ENCODE measurements at regions not wholly inside any gene's neighbourhood (a gene's known extent, or its start where the extent isn't known, plus 50 kb on each side); places are given as distances from the start of the nearest gene placed in this dataset.

DNA sequence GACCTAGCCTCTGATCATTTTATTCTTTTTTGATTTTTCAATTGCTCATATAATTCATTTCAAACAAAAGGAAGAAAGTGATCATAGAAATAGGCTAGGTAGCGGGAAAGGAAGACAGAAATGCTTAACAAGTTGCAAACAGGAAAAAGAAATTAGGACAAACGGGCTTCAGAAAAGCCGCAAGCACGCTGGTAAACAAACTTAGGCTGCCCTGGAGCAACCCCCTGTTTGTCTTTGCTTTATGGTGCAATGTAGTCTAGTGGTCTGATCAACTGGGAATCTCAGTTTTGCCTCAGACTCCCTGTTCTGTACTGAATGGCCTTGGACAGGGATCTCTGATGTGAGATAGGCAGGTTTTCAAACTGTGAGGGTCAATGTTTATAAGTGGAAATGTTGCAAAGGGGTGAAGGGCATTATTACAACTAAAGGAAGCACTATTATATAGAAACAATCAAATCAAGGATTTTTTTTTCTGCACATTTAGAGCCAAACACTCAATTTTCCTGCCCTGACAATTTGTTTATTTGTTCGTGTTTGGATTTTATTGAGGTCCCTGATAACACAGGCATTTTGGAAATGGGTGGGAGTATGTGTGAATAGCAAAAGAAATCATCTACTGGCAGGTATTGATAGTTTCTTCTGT lies 146.8 kb upstream of the NRIP1 start (continued):
- TF ChIP-seq CTCF (conservative IDR thresholded peaks at IDR 0.05; ENCODE audit: low read depth in 2 of 2): no peak
- no peak for TF ChIP-seq STAT1 (IDR thresholded peaks at IDR 0.05; ENCODE audit: unreplicated experiment)

DNA sequence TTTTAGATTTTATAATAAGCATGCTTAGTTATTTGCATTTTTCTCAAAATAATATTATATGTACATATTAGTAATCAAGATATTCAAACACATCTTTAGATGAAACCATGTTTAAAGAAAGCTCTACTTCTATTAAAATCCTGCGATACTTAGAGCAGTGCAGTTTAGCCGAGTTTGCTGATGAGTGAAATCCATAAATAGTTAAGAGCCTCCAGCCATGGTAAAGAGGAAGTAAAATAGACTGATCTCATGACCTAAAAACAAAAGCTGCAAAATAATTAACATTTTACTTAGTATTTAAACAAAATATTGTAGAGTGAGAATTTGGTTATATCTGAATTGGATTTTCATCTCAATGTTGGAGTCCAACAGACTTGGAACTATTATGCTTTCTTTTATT lies 147.4 kb upstream of the NRIP1 start:
- Mint-ChIP-seq H3K9me3 (no peaks in the 10 kb centered on the region), H3K4me1 (peaks cover 18% of the 10 kb centered on the region; the same call in 2 of the 3 replicates), H3K36me3 (ENCODE audit: low read depth) (no peaks in the 10 kb centered on the region), H3K4me3 (no peak overlapping the region), H3K27ac (no peak overlapping the region), H3K27me3 (ENCODE audit: insufficient read depth, low read depth, poor library complexity) (peaks cover 3% of the 10 kb centered on the region)
- Histone ChIP-seq H2AFZ (no peak overlapping the region), H3K36me3 (ENCODE audit: insufficient read depth) (no peaks in the 10 kb centered on the region), H3K4me1 (ENCODE audit: insufficient read depth) (no peaks in the 10 kb centered on the region), H3K27ac (ENCODE audit: low read depth) (no peak overlapping the region), H3K4me3 (no peak overlapping the region), H3K4me2 (no peak overlapping the region), H3F3A (replicated peaks; ENCODE audit: low read depth) (no peaks in the 10 kb centered on the region), H4K20me1 (replicated peaks; ENCODE audit: insufficient read depth) (no peaks in the 10 kb centered on the region), H3K79me2 (replicated peaks; ENCODE audit: insufficient read depth) (no peaks in the 10 kb centered on the region), H3K27me3 (ENCODE audit: insufficient read depth) (no peaks in the 10 kb centered on the region), H3K9me2 (ENCODE audit: insufficient read depth) (no peaks in the 10 kb centered on the region)
- no peak for ATAC-seq
- no peak for DNase-seq (ENCODE audit: low spot score)
- TF ChIP-seq ZNF114 (CRISPR knock-in tag; IDR thresholded peaks at IDR 0.05) (no peak), ZNF331 (CRISPR knock-in tag; IDR thresholded peaks at IDR 0.05; ENCODE audit: low read depth) (no peak), ETS1 (IDR thresholded peaks at IDR 0.05) (no peak), NANOG (IDR thresholded peaks at IDR 0.05; ENCODE audit: borderline replicate concordance) (no peak), CTCF (conservative IDR thresholded peaks at IDR 0.05; ENCODE audit: low read depth in 2 of 2) (no peak), EZH2phosphoT487 (IDR thresholded peaks at IDR 0.05; ENCODE audit: unreplicated experiment) (no peak), STAT1 (IDR thresholded peaks at IDR 0.05; ENCODE audit: unreplicated experiment) (no peak)
- TF ChIP-seq, protein P1, sequence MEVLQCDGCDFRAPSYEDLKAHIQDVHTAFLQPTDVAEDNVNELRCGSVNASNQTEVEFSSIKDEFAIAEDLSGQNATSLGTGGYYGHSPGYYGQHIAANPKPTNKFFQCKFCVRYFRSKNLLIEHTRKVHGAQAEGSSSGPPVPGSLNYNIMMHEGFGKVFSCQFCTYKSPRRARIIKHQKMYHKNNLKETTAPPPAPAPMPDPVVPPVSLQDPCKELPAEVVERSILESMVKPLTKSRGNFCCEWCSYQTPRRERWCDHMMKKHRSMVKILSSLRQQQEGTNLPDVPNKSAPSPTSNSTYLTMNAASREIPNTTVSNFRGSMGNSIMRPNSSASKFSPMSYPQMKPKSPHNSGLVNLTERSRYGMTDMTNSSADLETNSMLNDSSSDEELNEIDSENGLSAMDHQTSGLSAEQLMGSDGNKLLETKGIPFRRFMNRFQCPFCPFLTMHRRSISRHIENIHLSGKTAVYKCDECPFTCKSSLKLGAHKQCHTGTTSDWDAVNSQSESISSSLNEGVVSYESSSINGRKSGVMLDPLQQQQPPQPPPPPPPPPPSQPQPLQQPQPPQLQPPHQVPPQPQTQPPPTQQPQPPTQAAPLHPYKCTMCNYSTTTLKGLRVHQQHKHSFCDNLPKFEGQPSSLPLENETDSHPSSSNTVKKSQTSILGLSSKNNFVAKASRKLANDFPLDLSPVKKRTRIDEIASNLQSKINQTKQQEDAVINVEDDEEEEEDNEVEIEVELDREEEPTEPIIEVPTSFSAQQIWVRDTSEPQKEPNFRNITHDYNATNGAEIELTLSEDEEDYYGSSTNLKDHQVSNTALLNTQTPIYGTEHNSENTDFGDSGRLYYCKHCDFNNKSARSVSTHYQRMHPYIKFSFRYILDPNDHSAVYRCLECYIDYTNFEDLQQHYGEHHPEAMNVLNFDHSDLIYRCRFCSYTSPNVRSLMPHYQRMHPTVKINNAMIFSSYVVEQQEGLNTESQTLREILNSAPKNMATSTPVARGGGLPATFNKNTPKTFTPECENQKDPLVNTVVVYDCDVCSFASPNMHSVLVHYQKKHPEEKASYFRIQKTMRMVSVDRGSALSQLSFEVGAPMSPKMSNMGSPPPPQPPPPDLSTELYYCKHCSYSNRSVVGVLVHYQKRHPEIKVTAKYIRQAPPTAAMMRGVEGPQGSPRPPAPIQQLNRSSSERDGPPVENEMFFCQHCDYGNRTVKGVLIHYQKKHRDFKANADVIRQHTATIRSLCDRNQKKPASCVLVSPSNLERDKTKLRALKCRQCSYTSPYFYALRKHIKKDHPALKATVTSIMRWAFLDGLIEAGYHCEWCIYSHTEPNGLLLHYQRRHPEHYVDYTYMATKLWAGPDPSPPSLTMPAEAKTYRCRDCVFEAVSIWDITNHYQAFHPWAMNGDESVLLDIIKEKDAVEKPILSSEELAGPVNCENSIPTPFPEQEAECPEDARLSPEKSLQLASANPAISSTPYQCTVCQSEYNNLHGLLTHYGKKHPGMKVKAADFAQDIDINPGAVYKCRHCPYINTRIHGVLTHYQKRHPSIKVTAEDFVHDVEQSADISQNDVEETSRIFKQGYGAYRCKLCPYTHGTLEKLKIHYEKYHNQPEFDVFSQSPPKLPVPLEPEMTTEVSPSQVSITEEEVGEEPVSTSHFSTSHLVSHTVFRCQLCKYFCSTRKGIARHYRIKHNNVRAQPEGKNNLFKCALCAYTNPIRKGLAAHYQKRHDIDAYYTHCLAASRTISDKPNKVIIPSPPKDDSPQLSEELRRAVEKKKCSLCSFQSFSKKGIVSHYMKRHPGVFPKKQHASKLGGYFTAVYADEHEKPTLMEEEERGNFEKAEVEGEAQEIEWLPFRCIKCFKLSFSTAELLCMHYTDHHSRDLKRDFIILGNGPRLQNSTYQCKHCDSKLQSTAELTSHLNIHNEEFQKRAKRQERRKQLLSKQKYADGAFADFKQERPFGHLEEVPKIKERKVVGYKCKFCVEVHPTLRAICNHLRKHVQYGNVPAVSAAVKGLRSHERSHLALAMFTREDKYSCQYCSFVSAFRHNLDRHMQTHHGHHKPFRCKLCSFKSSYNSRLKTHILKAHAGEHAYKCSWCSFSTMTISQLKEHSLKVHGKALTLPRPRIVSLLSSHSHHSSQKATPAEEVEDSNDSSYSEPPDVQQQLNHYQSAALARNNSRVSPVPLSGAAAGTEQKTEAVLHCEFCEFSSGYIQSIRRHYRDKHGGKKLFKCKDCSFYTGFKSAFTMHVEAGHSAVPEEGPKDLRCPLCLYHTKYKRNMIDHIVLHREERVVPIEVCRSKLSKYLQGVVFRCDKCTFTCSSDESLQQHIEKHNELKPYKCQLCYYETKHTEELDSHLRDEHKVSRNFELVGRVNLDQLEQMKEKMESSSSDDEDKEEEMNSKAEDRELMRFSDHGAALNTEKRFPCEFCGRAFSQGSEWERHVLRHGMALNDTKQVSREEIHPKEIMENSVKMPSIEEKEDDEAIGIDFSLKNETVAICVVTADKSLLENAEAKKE (CRISPR knock-in tag; IDR thresholded peaks at IDR 0.05): no peak
- TF ChIP-seq, protein P2, sequence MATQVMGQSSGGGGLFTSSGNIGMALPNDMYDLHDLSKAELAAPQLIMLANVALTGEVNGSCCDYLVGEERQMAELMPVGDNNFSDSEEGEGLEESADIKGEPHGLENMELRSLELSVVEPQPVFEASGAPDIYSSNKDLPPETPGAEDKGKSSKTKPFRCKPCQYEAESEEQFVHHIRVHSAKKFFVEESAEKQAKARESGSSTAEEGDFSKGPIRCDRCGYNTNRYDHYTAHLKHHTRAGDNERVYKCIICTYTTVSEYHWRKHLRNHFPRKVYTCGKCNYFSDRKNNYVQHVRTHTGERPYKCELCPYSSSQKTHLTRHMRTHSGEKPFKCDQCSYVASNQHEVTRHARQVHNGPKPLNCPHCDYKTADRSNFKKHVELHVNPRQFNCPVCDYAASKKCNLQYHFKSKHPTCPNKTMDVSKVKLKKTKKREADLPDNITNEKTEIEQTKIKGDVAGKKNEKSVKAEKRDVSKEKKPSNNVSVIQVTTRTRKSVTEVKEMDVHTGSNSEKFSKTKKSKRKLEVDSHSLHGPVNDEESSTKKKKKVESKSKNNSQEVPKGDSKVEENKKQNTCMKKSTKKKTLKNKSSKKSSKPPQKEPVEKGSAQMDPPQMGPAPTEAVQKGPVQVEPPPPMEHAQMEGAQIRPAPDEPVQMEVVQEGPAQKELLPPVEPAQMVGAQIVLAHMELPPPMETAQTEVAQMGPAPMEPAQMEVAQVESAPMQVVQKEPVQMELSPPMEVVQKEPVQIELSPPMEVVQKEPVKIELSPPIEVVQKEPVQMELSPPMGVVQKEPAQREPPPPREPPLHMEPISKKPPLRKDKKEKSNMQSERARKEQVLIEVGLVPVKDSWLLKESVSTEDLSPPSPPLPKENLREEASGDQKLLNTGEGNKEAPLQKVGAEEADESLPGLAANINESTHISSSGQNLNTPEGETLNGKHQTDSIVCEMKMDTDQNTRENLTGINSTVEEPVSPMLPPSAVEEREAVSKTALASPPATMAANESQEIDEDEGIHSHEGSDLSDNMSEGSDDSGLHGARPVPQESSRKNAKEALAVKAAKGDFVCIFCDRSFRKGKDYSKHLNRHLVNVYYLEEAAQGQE (IDR thresholded peaks at IDR 0.05; ENCODE audit: unreplicated experiment): no peak

Measured in GM23338 (cell line).